IMR-90 (cell line): ENCODE measurements at regions not wholly inside any gene's neighbourhood (a gene's known extent, or its start where the extent isn't known, plus 50 kb on each side); places are given as distances from the start of the nearest gene placed in this dataset.

Experiments
- ATAC-seq: fragments of 200-7000 bp; cut with Tn5 transposase; 2 replicates; pipeline ENCODE4 v1.9.1; 2020; ENCODE audit warnings: low read depth, mild to moderate bottlenecking, moderate library complexity
- BruUV-seq: library from RNA; stranded (reverse); fragments of 400-500 nt; replicated peaks from 2 replicates; lab custom pipeline; 2021; lab: Mats Ljungman, UMichigan
- CTCF ChIA-PET: fragments of 300-600 bp; formaldehyde crosslinking; extraction: SDS; loops from one replicate; lab custom pipeline; 2021; ENCODE audit warnings: antibody characterized with exemption; lab: Yijun Ruan, JAX
- POLR2A ChIA-PET: fragments of 300-600 bp; sonication (Branson Sonifier 250); formaldehyde crosslinking; loops from one replicate; lab custom pipeline; 2022; ENCODE audit warnings: antibody characterized with exemption; ENCODE audit not compliant: unreplicated experiment; lab: Charles Lee
- DNase-seq: peaks from one replicate; pipeline ENCODE4 v3.0.0; 2013
- H2AFZ ChIP-seq: replicated peaks from 2 replicates; pipeline ENCODE3; 2013; ENCODE audit warnings: low read length, mild to moderate bottlenecking; ENCODE audit not compliant: poor library complexity
- H2AK5ac ChIP-seq: 2 replicates; pipeline ENCODE4 v1.6.1; 2013; ENCODE audit warnings: low read depth, low read length, inconsistent platforms
- H2AK9ac ChIP-seq: replicated peaks from 2 replicates; pipeline ENCODE3; 2013; ENCODE audit warnings: mild to moderate bottlenecking, low read depth, low read length, moderate library complexity; ENCODE audit not compliant: poor library complexity
- H2BK120ac ChIP-seq: 2 replicates; pipeline ENCODE4 v1.6.1; 2013; ENCODE audit warnings: low read depth, low read length, inconsistent platforms
- H2BK15ac ChIP-seq: 3 replicates; pipeline ENCODE4 v1.6.1; 2013; ENCODE audit warnings: low read depth, low read length, inconsistent platforms
- H2BK20ac ChIP-seq: 2 replicates; pipeline ENCODE4 v1.6.1; 2013; ENCODE audit warnings: low read depth, mild to moderate bottlenecking, inconsistent platforms, low read length, moderate library complexity
- H2BK5ac ChIP-seq: 2 replicates; pipeline ENCODE4 v1.6.1; 2013; ENCODE audit warnings: mild to moderate bottlenecking, low read depth, low read length, inconsistent platforms; ENCODE audit not compliant: poor library complexity, severe bottlenecking
- H3K14ac ChIP-seq: replicated peaks from 2 replicates; pipeline ENCODE4 v1.6.1; 2013; ENCODE audit warnings: low read depth, low read length, inconsistent platforms
- H3K18ac ChIP-seq: 2 replicates; pipeline ENCODE4 v1.6.1; 2013; ENCODE audit warnings: low read depth, low read length, control low read depth
- H3K23ac ChIP-seq: 2 replicates; pipeline ENCODE4 v1.6.1; 2013; ENCODE audit warnings: low read depth, low read length, inconsistent platforms
- H3K27ac ChIP-seq: 2 replicates; pipeline ENCODE4 v1.5.1; 2013; ENCODE audit warnings: mild to moderate bottlenecking, control low read depth, low read length; ENCODE audit not compliant: insufficient read depth
- H3K27me3 ChIP-seq: 2 replicates; pipeline ENCODE4 v1.6.1; 2013; ENCODE audit warnings: low read length; ENCODE audit not compliant: control insufficient read depth, insufficient read depth
- H3K36me3 ChIP-seq: 2 replicates; pipeline ENCODE4 v1.6.1; 2013; ENCODE audit warnings: low read length, mixed read lengths; ENCODE audit not compliant: control insufficient read depth, insufficient read depth
- H3K4ac ChIP-seq: 2 replicates; pipeline ENCODE4 v1.6.1; 2013; ENCODE audit warnings: low read depth, low read length, inconsistent platforms
- H3K4me1 ChIP-seq: 2 replicates; pipeline ENCODE4 v1.6.1; 2013; ENCODE audit warnings: low read length, mixed read lengths; ENCODE audit not compliant: control insufficient read depth, insufficient read depth
- H3K4me2 ChIP-seq: 2 replicates; pipeline ENCODE4 v1.6.1; 2013; ENCODE audit warnings: low read depth, mild to moderate bottlenecking, control low read depth, low read length, moderate library complexity
- H3K4me3 ChIP-seq: 2 replicates; pipeline ENCODE4 v1.5.1; 2013; ENCODE audit warnings: low read depth, mild to moderate bottlenecking, control low read depth, low read length, moderate library complexity; ENCODE audit not compliant: insufficient read depth
- H3K56ac ChIP-seq: 2 replicates; pipeline ENCODE4 v1.6.1; 2013; ENCODE audit warnings: low read length, inconsistent platforms; ENCODE audit not compliant: insufficient read depth; ENCODE audit errors: extremely low read depth
- H3K79me1 ChIP-seq, 2 experiments: 2 replicates each; pipeline ENCODE4 v1.6.1; 2013; ENCODE audit warnings: low read length in 2 of 2, inconsistent platforms in 1 of 2, low read depth in 1 of 2
- H3K9ac ChIP-seq: 2 replicates; pipeline ENCODE4 v1.6.1; 2013; ENCODE audit warnings: low read depth, low read length, control low read depth
- H3K9me1 ChIP-seq: 2 replicates; pipeline ENCODE4 v1.6.1; 2013; ENCODE audit warnings: low read length, inconsistent platforms; ENCODE audit not compliant: insufficient read depth
- H3K9me3 ChIP-seq: 2 replicates; pipeline ENCODE4 v1.6.1; 2013; ENCODE audit warnings: low read length; ENCODE audit not compliant: control insufficient read depth, insufficient read depth
- H4K20me1 ChIP-seq: 2 replicates; pipeline ENCODE4 v1.6.1; 2013; ENCODE audit warnings: low read length, inconsistent platforms; ENCODE audit not compliant: insufficient read depth
- H4K5ac ChIP-seq: 2 replicates; pipeline ENCODE4 v1.6.1; 2013; ENCODE audit warnings: mild to moderate bottlenecking, low read depth, low read length, control low read depth
- H4K8ac ChIP-seq, 2 experiments: 2 replicates each; pipeline ENCODE4 v1.6.1; 2013; ENCODE audit warnings: low read depth in 2 of 2, low read length in 2 of 2, control low read depth in 1 of 2, inconsistent platforms in 1 of 2
- H4K91ac ChIP-seq: 2 replicates; pipeline ENCODE4 v1.6.1; 2013; ENCODE audit warnings: low read depth, low read length, inconsistent platforms; ENCODE audit not compliant: insufficient read depth
- BHLHE40 ChIP-seq: fragments of 150-350 bp; IDR thresholded peaks from 2 replicates; pipeline ENCODE4 v1.6.1; 2016; ENCODE audit warnings: mild to moderate bottlenecking, low read depth, low read length
- CEBPB ChIP-seq: IDR thresholded peaks from 2 replicates; pipeline ENCODE4 v1.6.1; 2012; ENCODE audit warnings: low read depth, low read length, improper control_type of control experiment
- CHD1 ChIP-seq: IDR thresholded peaks from 2 replicates; pipeline ENCODE4 v1.6.1; 2012; ENCODE audit warnings: low read depth, low read length, improper control_type of control experiment
- CTCF ChIP-seq: conservative IDR thresholded peaks from 2 replicates; pipeline ENCODE4 v1.5.1; 2012; ENCODE audit warnings: mild to moderate bottlenecking, low read depth, low read length, improper control_type of control experiment
- ELK1 ChIP-seq: fragments of 150-350 bp; IDR thresholded peaks from 2 replicates; pipeline ENCODE4 v1.6.1; 2016; ENCODE audit warnings: low read depth, mild to moderate bottlenecking, low read length, moderate library complexity, borderline replicate concordance
- FOS ChIP-seq: fragments of 150-350 bp; IDR thresholded peaks from 2 replicates; pipeline ENCODE4 v1.6.1; 2016; ENCODE audit warnings: low read depth, low read length
- MAFK ChIP-seq: IDR thresholded peaks from 2 replicates; pipeline ENCODE4 v1.6.1; 2012; ENCODE audit warnings: low read depth, low read length, improper control_type of control experiment
- MAZ ChIP-seq: IDR thresholded peaks from 2 replicates; pipeline ENCODE4 v1.6.1; 2012; ENCODE audit warnings: low read depth, mild to moderate bottlenecking, low read length, improper control_type of control experiment, moderate library complexity, borderline replicate concordance
- MXI1 ChIP-seq: IDR thresholded peaks from 2 replicates; pipeline ENCODE4 v1.6.1; 2012; ENCODE audit warnings: low read depth, mild to moderate bottlenecking, low read length, moderate library complexity, borderline replicate concordance
- NFE2L2 ChIP-seq: fragments of 150-350 bp; IDR thresholded peaks from 2 replicates; pipeline ENCODE4 v1.6.1; 2016; ENCODE audit warnings: low read depth, mild to moderate bottlenecking, low read length
- POLR2A ChIP-seq: IDR thresholded peaks from 2 replicates; pipeline ENCODE4 v1.6.1; 2012; ENCODE audit warnings: mild to moderate bottlenecking, low read depth, low read length
- RAD21 ChIP-seq: IDR thresholded peaks from 2 replicates; pipeline ENCODE4 v1.6.1; 2012; ENCODE audit warnings: low read length, improper control_type of control experiment
- RCOR1 ChIP-seq: IDR thresholded peaks from 2 replicates; pipeline ENCODE4 v1.6.1; 2012; ENCODE audit warnings: mild to moderate bottlenecking, low read length, improper control_type of control experiment; ENCODE audit not compliant: insufficient replicate concordance
- RFX5 ChIP-seq: IDR thresholded peaks from 2 replicates; pipeline ENCODE4 v1.8.0; 2012; ENCODE audit warnings: low read depth, mild to moderate bottlenecking, low read length, moderate library complexity
- SMC3 ChIP-seq: fragments of 150-350 bp; IDR thresholded peaks from 2 replicates; pipeline ENCODE4 v1.6.1; 2016; ENCODE audit warnings: low read depth, mild to moderate bottlenecking, antibody characterized with exemption, low read length, moderate library complexity
- USF2 ChIP-seq: fragments of 150-350 bp; IDR thresholded peaks from 2 replicates; pipeline ENCODE4 v1.6.1; 2017; ENCODE audit warnings: mild to moderate bottlenecking, antibody characterized with exemption, low read length, low read depth
- WGBS, 2 experiments: methylation state at CpG; one replicate each; pipeline versions ENCODE4 v1.1.5 to v1.1.7; 2013; ENCODE audit warnings: missing lambda C conversion rate in 2 of 2; ENCODE audit not compliant: insufficient read length in 1 of 2; ENCODE audit errors: extremely low coverage in 2 of 2; 5-methylcytosine and 5-hydroxymethylcytosine counted together
- dilution Hi-C: fragments of 300-500 bp; cut with HindIII; formaldehyde crosslinking; loops from one replicate; pipeline ENCODE4 v1.14.3; 2018; ENCODE audit warnings: low sequenced_read_pairs; ENCODE audit not compliant: unreplicated experiment
- in situ Hi-C: fragments of 300-500 bp; cut with MboI; formaldehyde crosslinking; loops from 3 replicates; pipeline ENCODE4 v1.14.3; 2019; ENCODE audit warnings: low sequenced_read_pairs, inconsistent platforms, mixed read lengths
- intact Hi-C: fragments of 100-400 bp; cut with micrococcal nuclease; formaldehyde crosslinking; loops from 2 replicates; pipeline ENCODE4 v1.10.0; 2022

- H2BK120ac ChIP-seq, result no peak overlapping the region
- no peak overlapping the region for H4K5ac ChIP-seq
- intact Hi-C loops, result no loop called here
- dilution Hi-C loops, result no loop called here
- H2BK20ac ChIP-seq, result no peak overlapping the region
- H3K36me3 ChIP-seq, result no peaks in the 10 kb centered on the region
- no peak overlapping the region for H2AFZ ChIP-seq
- H3K4me2 ChIP-seq, result no peak overlapping the region
- TF ChIP-seq BHLHE40 (no peak), RCOR1 (no peak), FOS (no peak), CEBPB (no peak), MAFK (no peak), NFE2L2 (no peak), CTCF (no peak), RFX5 (no peak), ELK1 (no peak), MXI1 (no peak), SMC3 (no peak), USF2 (no peak), POLR2A (no peak), MAZ (no peak), CHD1 (no peak), RAD21 (no peak)
- no peaks in the 10 kb centered on the region for H3K27me3 ChIP-seq
- no peak overlapping the region for H2AK5ac ChIP-seq
- H2BK5ac ChIP-seq, result no peak overlapping the region
- no peak overlapping the region for H4K91ac ChIP-seq
- no peaks in the 10 kb centered on the region for H3K4me1 ChIP-seq
- no peak overlapping the region for H3K14ac ChIP-seq
- H4K20me1 ChIP-seq, result no peaks in the 10 kb centered on the region
- no peak overlapping the region for H2AK9ac ChIP-seq
- no peaks in the 10 kb centered on the region for H3K79me1 ChIP-seq
- H3K9me3 ChIP-seq, result no peaks in the 10 kb centered on the region; the same call in 1 of the 2 replicates
- no peak overlapping the region for H4K8ac ChIP-seq
- no peak overlapping the region for H2BK15ac ChIP-seq
- H3K9me1 ChIP-seq, result no peaks in the 10 kb centered on the region
- no peak overlapping the region for H3K4ac ChIP-seq
- no peak overlapping the region for H3K18ac ChIP-seq
- CTCF ChIA-PET, result no interaction called here
- no CpG with 5 or more reads among the region's 1 CpG for WGBS, 2 experiments
- H3K4me3 ChIP-seq, result no peak overlapping the region
- BruUV-seq, result no TSS peak
- in situ Hi-C loops, result no loop called here
- POLR2A ChIA-PET, result no interaction called here
- DNase-seq (no peak), ATAC-seq (no peak)
- H3K27ac ChIP-seq, result no peak overlapping the region
- no peak overlapping the region for H3K23ac ChIP-seq
- H3K9ac ChIP-seq, result no peak overlapping the region
- H3K56ac ChIP-seq, result no peak overlapping the region
Measured at GRCh38 chr4:157689476-157689875, 468.9 kb downstream of the GRIA2 start.
